Mucosa of gallbladder (tissue), 1 donor: ENCODE measurements at regions not wholly inside any gene's neighbourhood (a gene's known extent, or its start where the extent isn't known, plus 50 kb on each side); places are given as distances from the start of the nearest gene placed in this dataset.
A peak's percentile ranks its signal among the peaks of the same experiment; 100 is the strongest.

Experiments used
- DNase-seq: peaks from one replicate; pipeline ENCODE4 v3.0.0-alpha.2; 2020; ENCODE audit warnings: low spot score
- donor health status: DM: no; HTN: no; CAD: no.

GRCh38 chr12:84601483-84601882 lies 311.1 kb downstream of the SLC6A15 start:
- DNase-seq: no peak

GRCh38 chr12:84599539-84599938 lies 313.1 kb downstream of the SLC6A15 start:
- no peak for DNase-seq

- DNase-seq: no peak
These were observed 316.3 kb downstream of the SLC6A15 start for GRCh38 chr12:84596266-84596665.

- no peak for DNase-seq
These were observed 318.4 kb downstream of the SLC6A15 start for GRCh38 chr12:84594157-84594556.

GRCh38 chr12:84585776-84586395 lies 326.7 kb downstream of the SLC6A15 start:
- no peak for DNase-seq

- DNase-seq: no peak
These were observed 340.4 kb downstream of the SLC6A15 start for GRCh38 chr12:84572196-84572595.

- no peak for DNase-seq
These were observed 350.3 kb downstream of the SLC6A15 start for GRCh38 chr12:84562331-84562730.

- DNase-seq: no peak
These were observed 351.2 kb downstream of the SLC6A15 start for GRCh38 chr12:84561351-84561750.

GRCh38 chr12:84554199-84554723 lies 358.3 kb downstream of the SLC6A15 start:
- DNase-seq: no peak

GRCh38 chr12:84553331-84554117 lies 359.1 kb downstream of the SLC6A15 start:
- DNase-seq: no peak

- DNase-seq: no peak
These were observed 361.2 kb downstream of the SLC6A15 start for GRCh38 chr12:84551373-84551772.

GRCh38 chr12:84550518-84550917 lies 362.1 kb downstream of the SLC6A15 start:
- no peak for DNase-seq

GRCh38 chr12:84542289-84542688 lies 370.3 kb downstream of the SLC6A15 start:
- no peak for DNase-seq

- DNase-seq: no peak
These were observed 374.9 kb downstream of the SLC6A15 start for GRCh38 chr12:84537666-84538065.

GRCh38 chr12:84512751-84513150 lies 399.8 kb downstream of the SLC6A15 start:
- no peak for DNase-seq

- no peak for DNase-seq
These were observed 403.7 kb downstream of the SLC6A15 start for GRCh38 chr12:84508851-84509260.

GRCh38 chr12:84507956-84508850 lies 404.4 kb downstream of the SLC6A15 start:
- DNase-seq: no peak

GRCh38 chr12:84506282-84506681 lies 406.3 kb downstream of the SLC6A15 start:
- DNase-seq: no peak

- peak; percentile 40 for DNase-seq
These were observed 409.5 kb downstream of the SLC6A15 start for GRCh38 chr12:84502907-84503787.

- DNase-seq: no peak
These were observed 410.3 kb downstream of the SLC6A15 start for GRCh38 chr12:84502180-84502860.

- DNase-seq: no peak
These were observed 414.8 kb downstream of the SLC6A15 start for GRCh38 chr12:84497819-84498218.
